Colonic mucosa (tissue), 4 donors: ENCODE measurements at regions not wholly inside any gene's neighbourhood (a gene's known extent, or its start where the extent isn't known, plus 50 kb on each side); places are given as distances from the start of the nearest gene placed in this dataset.
"Not testable (repeated sequence)": the region's sequence is repeated elsewhere in the genome, so short reads cannot be mapped to it uniquely, and the experiment has no call there.

Experiments
- DNase-seq: peaks from one replicate; pipeline ENCODE4 v3.0.0-alpha.2; 2020
- H3K27ac ChIP-seq: fragments of 200-600 bp; one replicate; pipeline ENCODE4 v1.8.0; 2021
- H3K27me3 ChIP-seq: fragments of 200-600 bp; one replicate; pipeline ENCODE4 v1.8.0; 2021
- H3K36me3 ChIP-seq: fragments of 200-600 bp; one replicate; pipeline ENCODE4 v1.8.0; 2021
- H3K4me1 ChIP-seq: fragments of 200-600 bp; one replicate; pipeline ENCODE4 v1.8.0; 2021; ENCODE audit warnings: mild to moderate bottlenecking
- H3K4me3 ChIP-seq: fragments of 200-600 bp; one replicate; pipeline ENCODE4 v1.8.0; 2021
- H3K9ac ChIP-seq, 2 donors: one replicate each; pipeline ENCODE4 v1.7.0; 2013; ENCODE audit warnings: control low read depth in 2 of 2, low read depth in 2 of 2, low read length in 2 of 2
- H3K9me3 ChIP-seq: fragments of 200-600 bp; one replicate; pipeline ENCODE4 v1.8.0; 2021
- CTCF ChIP-seq: fragments of 200-600 bp; IDR thresholded peaks from one replicate; pipeline ENCODE4 v1.8.0; 2022; ENCODE audit warnings: antibody characterized with exemption, mild to moderate bottlenecking
- intact Hi-C: fragments of 100-400 bp; cut with DNase I; formaldehyde crosslinking; loops from one replicate; pipeline ENCODE4 v1.14.1; 2022
- donor health status: healthy.
- donor health status: DM: no; HTN: no; CAD: no.
- donor health status: DM: no; HTN: no; CAD: no.

- Histone ChIP-seq H3K27ac (no peak overlapping the region), H3K36me3 (no peaks in the 10 kb centered on the region), H3K9ac (no peak overlapping the region), H3K4me1 (no peaks in the 10 kb centered on the region), H3K4me3 (no peak overlapping the region), H3K27me3 (peaks cover 6% of the 10 kb centered on the region), H3K9me3 (no peaks in the 10 kb centered on the region)
- peak; percentile 18 for DNase-seq
- TF ChIP-seq CTCF, result no peak
- intact Hi-C loops, result no loop called here
Observed at GRCh38 chr1:121516234-121516967, 331.6 kb downstream of the SRGAP2C start.

DNA sequence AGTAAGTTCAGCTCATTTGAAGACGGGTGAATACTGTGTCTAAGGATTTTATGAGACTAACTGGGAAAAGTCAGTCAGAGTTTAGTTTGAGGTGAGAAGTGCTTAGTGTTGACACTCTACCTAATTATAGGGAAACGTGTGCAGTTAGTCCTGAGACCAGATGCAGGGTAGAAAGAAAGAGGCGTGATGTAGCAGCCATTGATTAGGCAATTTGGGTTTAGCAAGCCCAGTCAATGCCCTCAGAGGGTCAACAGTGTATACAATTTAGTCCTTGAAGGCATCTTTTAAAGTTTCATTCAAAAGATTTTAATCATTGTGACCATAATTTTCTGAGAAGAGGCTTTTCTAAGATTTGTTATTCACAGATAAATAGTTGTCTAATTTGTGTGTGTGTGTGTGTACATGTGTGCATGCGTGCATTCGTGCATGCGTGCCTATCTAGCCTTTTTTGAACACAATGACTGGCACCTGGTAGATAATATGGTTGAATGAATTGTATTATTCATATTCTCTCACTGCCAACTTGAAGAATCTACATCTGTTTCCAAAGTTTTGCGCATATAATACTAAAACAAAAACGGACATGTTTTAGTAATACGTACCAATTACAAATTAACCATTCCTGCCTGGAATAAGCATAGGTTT lies 332.9 kb downstream of the SRGAP2C start:
- H3K9me3 ChIP-seq, result no peaks in the 10 kb centered on the region
- peaks cover 6% of the 10 kb centered on the region for H3K27me3 ChIP-seq
- intact Hi-C loops, result no loop called here
- no peak overlapping the region for H3K27ac ChIP-seq
- TF ChIP-seq CTCF, result no peak
- H3K9ac ChIP-seq, result no peak overlapping the region
- DNase-seq, result no peak
- H3K4me1 ChIP-seq, result no peaks in the 10 kb centered on the region
- no peak overlapping the region for H3K4me3 ChIP-seq
- no peaks in the 10 kb centered on the region for H3K36me3 ChIP-seq

DNA sequence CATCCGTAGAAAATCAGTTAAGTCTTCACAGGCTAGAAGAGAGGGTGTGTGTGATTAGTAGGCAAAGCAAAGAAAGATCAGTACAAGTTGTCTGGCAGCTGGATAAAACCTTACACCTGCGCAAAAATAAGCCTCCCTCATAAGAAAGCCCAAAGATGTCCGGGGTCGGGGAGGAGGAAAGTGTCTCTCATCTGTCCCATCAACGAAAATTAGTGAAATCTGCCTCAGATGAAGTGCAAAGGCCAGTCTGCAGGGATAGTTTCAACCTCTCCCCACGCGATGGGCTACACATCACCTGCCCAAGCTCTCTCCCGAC lies 333.9 kb downstream of the SRGAP2C start:
- Histone ChIP-seq H3K27me3 (peaks cover 6% of the 10 kb centered on the region), H3K9ac (no peak overlapping the region), H3K9me3 (no peaks in the 10 kb centered on the region), H3K36me3 (no peaks in the 10 kb centered on the region), H3K4me3 (peak overlapping the region; percentile 31), H3K4me1 (no peaks in the 10 kb centered on the region), H3K27ac (no peak overlapping the region)
- intact Hi-C loops, result no loop called here
- DNase-seq, result no peak
- no peak for TF ChIP-seq CTCF

DNA sequence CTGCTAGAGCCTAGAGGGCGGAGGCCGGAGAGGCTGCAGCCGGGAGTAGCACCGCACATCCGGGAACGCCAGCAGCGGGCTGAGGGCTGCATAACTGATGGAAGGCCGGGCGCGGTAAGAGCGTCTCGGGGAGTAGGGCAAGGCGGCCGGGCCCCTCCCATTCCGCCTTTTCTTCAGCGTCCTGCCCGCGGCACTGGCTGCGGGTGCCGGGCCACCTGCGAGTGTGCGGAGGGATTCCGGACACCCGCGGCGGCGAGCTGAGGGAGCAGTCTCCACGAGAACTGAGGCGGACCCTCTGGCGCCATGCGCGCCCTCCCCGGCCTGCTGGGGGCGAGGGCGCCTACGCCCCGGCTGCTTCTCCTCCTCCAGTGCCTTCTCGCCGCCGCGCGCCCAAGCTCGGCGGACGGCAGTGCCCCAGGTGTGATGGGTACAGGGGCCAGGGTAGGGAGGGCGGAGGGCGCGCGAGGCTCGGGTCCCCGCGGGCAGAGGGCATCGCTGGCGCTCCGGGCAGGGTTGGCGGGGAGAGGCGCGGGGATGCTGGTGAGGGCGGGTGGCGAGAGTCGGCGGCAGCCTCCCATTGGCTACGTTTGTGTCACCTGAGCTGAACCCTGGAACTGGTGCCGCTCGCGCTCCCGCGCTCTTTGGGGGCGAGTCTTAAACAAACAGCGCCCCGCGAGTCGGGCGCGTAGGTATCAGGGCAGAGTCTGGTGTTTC lies 334.4 kb downstream of the SRGAP2C start:
- peaks cover 6% of the 10 kb centered on the region for H3K27me3 ChIP-seq
- peak; percentile 65 for DNase-seq
- no peaks in the 10 kb centered on the region for H3K4me1 ChIP-seq
- no peaks in the 10 kb centered on the region for H3K9me3 ChIP-seq
- no peak overlapping the region for H3K9ac ChIP-seq
- no peak for TF ChIP-seq CTCF
- intact Hi-C loops, result no loop called here
- no peak overlapping the region for H3K27ac ChIP-seq
- peak overlapping the region; percentile 31 for H3K4me3 ChIP-seq
- no peaks in the 10 kb centered on the region for H3K36me3 ChIP-seq

GRCh38 chr1:121519756-121520286 lies 335.0 kb downstream of the SRGAP2C start:
- H3K27ac ChIP-seq, H3K36me3 ChIP-seq, intact Hi-C loops, H3K27me3 ChIP-seq, H3K9me3 ChIP-seq, H3K9ac ChIP-seq, DNase-seq, H3K4me1 ChIP-seq: not testable (repeated sequence)
- peak overlapping the region; percentile 31 for H3K4me3 ChIP-seq
